ENCODE measurements at regions not wholly inside any gene's neighbourhood (a gene's known extent, or its start where the extent isn't known, plus 50 kb on each side); places are given as distances from the start of the nearest gene placed in this dataset.

DNA sequence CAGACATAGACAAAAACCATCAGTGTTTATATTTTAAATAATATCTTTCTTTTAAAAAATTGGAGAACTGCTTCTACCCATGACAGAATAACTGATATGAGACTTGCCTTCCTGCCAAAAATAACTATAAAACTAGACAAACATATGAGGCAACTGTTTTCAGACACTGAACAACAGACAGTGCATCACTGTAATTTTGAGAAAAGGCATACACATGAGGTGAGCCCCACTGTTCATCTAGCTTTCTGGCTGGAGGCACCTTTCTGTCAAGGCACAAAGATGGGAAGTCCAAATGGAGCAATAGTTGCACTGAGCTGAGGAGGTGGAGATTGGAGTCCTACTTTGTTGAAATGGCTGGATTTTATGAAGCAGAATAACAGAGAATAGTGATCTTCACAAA, 71.9 kb upstream of the ZNF507 start:
- Histone ChIP-seq H3K27ac (replicated peaks in 1 of 4) (no peak overlapping the region), H3K4me3 (no peak overlapping the region), H3K27me3 (peaks cover 0 to 12% (median 0%) of the 10 kb centered on the region in 4 donors), H3K9me3 (peaks cover 0 to 8% (median 3%) of the 10 kb centered on the region in 4 donors), H3K36me3 (no peaks in the 10 kb centered on the region), H3K4me1 (no peaks in the 10 kb centered on the region)
- intact Hi-C loops (cut with DNase I), result no loop called here
- no peak for DNase-seq (ENCODE audit: extremely low spot score)
- TF ChIP-seq POLR2A (IDR thresholded peaks at IDR 0.05; ENCODE audit: low read depth), result no peak
- TF ChIP-seq, protein P1, sequence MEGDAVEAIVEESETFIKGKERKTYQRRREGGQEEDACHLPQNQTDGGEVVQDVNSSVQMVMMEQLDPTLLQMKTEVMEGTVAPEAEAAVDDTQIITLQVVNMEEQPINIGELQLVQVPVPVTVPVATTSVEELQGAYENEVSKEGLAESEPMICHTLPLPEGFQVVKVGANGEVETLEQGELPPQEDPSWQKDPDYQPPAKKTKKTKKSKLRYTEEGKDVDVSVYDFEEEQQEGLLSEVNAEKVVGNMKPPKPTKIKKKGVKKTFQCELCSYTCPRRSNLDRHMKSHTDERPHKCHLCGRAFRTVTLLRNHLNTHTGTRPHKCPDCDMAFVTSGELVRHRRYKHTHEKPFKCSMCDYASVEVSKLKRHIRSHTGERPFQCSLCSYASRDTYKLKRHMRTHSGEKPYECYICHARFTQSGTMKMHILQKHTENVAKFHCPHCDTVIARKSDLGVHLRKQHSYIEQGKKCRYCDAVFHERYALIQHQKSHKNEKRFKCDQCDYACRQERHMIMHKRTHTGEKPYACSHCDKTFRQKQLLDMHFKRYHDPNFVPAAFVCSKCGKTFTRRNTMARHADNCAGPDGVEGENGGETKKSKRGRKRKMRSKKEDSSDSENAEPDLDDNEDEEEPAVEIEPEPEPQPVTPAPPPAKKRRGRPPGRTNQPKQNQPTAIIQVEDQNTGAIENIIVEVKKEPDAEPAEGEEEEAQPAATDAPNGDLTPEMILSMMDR (IDR thresholded peaks at IDR 0.05), result no peak
- TF ChIP-seq POLR2AphosphoS5 (IDR thresholded peaks at IDR 0.05), result no peak
- TF ChIP-seq EP300 (IDR thresholded peaks at IDR 0.05), result no peak

DNA sequence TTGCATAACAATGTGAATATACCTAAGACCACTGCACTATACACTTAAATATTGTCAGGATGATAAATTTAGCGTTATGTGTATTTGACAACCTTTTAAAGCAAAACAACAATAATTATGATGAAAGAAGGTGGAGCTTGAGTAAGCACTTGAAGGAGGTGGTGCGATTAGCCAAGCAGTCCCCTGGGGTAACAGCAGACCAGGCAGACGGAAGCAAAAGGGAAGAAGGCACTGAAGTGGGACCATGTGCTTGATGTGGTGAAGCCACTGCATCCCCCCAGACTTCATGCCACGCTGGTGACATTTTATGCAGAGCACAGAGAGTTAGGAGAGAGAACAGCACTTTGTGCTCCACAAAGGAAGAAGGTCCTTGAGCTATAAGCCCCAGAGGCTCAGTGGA, 58.3 kb upstream of the ZNF507 start:
- Histone ChIP-seq H3K4me3 (no peak overlapping the region), H3K4me1 (peaks cover 0 to 11% (median 9%) of the 10 kb centered on the region in 4 donors), H3K36me3 (no peaks in the 10 kb centered on the region), H3K27ac (replicated peaks in 1 of 4) (no peak overlapping the region), H3K27me3 (peaks cover 0 to 24% (median 0%) of the 10 kb centered on the region in 4 donors), H3K9me3 (no peaks in the 10 kb centered on the region)
- intact Hi-C loops (cut with DNase I), result loop anchor here (5.0 kb wide), 1 partner anchor 285 kb away; no protein-coding TSS in a partner anchor
- DNase-seq (ENCODE audit: extremely low spot score), result peak; percentile 83
- no peak for TF ChIP-seq POLR2A (IDR thresholded peaks at IDR 0.05; ENCODE audit: low read depth)
- TF ChIP-seq POLR2AphosphoS5 (IDR thresholded peaks at IDR 0.05), result no peak
- TF ChIP-seq, protein P1 (IDR thresholded peaks at IDR 0.05), result no peak
- TF ChIP-seq EP300 (IDR thresholded peaks at IDR 0.05), result no peak
- WGBS, result 66% methylated on average over 4 of the region's 4 CpGs

DNA sequence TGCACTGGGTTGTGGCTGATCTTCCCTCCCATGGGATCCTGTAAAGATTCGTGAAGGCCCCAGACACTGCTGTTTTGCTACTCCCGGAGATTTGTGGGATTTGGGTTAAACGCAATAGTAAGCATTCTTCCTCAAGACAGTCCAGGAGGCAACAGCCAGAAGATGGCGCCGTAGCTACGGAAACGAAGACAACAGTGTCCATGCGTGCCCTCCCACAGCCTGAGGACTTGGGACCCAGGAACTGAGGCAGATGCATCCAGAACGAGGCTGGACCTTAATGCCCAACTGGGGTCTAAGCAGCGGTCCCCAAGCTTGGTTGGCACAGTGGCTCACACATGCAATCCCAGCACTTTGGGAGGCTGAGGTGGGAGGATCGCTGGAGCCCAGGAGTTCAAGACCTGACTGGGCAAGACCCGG, 57.6 kb upstream of the ZNF507 start:
- peak; percentile 90 for DNase-seq (ENCODE audit: extremely low spot score)
- TF ChIP-seq, protein P1 (IDR thresholded peaks at IDR 0.05), result peak; percentile 36 to 52 (median 39)
- TF ChIP-seq POLR2AphosphoS5 (IDR thresholded peaks at IDR 0.05), result no peak
- WGBS, result 30% methylated on average over 4 of the region's 12 CpGs

DNA sequence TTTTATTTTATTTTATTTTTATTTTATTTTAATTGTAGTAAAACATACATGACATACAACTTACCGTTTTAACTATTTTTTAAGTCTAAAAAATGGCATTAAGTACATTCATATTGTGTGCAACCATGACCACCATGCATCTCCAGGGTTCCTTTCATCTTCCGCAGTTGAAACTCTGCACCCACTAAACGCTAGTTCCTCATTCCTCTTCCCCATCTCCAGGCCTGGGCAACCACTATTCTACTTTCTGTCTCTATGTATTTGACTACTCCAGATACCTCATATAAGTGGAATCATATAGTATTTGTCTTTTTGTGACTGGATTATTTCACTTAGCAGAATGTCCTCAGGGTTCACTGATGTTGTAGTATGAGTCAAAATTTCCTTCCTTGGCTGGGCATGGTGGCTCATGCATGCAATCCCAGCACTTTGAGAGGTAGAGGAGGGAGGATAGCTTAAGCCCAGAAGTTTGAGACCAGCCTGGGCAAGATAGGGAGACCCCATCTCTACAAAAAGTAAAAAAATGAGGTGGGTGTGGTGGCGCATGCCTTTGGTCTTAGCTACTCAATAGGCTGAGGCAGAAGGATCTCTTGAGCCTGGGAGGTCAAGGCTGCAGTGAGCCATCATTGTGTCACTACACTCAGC, 55.7 kb upstream of the ZNF507 start:
- 83% methylated on average over 4 of the region's 4 CpGs for WGBS
- no peak overlapping the region for H3K4me3 ChIP-seq
- no peak for TF ChIP-seq POLR2AphosphoS5 (IDR thresholded peaks at IDR 0.05)
- TF ChIP-seq POLR2A (IDR thresholded peaks at IDR 0.05; ENCODE audit: low read depth), result no peak
- TF ChIP-seq, protein P1 (IDR thresholded peaks at IDR 0.05), result no peak
- no peak for TF ChIP-seq EP300 (IDR thresholded peaks at IDR 0.05)
- H3K4me1 ChIP-seq, result peaks cover 0 to 11% (median 9%) of the 10 kb centered on the region in 4 donors
- H3K36me3 ChIP-seq, result no peaks in the 10 kb centered on the region
- DNase-seq (ENCODE audit: extremely low spot score), result peak; percentile 90
- intact Hi-C loops (cut with DNase I), result loop anchor here (5.0 kb wide), 1 partner anchor 283 kb away; no protein-coding TSS in a partner anchor
- H3K9me3 ChIP-seq, result no peaks in the 10 kb centered on the region
- peaks cover 0 to 8% (median 0%) of the 10 kb centered on the region in 4 donors for H3K27me3 ChIP-seq
- H3K27ac ChIP-seq (replicated peaks in 1 of 4), result no peak overlapping the region

More for the DNA sequence above, 57.6 kb upstream of the ZNF507 start:
- Histone ChIP-seq H3K27me3 (peaks cover 0 to 18% (median 0%) of the 10 kb centered on the region in 4 donors), H3K4me1 (peaks cover 0 to 11% (median 9%) of the 10 kb centered on the region in 4 donors), H3K36me3 (no peaks in the 10 kb centered on the region), H3K9me3 (no peaks in the 10 kb centered on the region), H3K4me3 (peak overlapping the region in 1 of 4 donors; percentile 14), H3K27ac (replicated peaks in 1 of 4) (no peak overlapping the region)
- intact Hi-C loops (cut with DNase I), result loop anchor here (5.0 kb wide), 1 partner anchor 284 kb away; no protein-coding TSS in a partner anchor

Measured in esophagus muscularis mucosa (tissue), 4 donors.